NCI-H1436 treated with DMSO at 0.1 percent for 48 hours (cell line): ENCODE measurements at regions not wholly inside any gene's neighbourhood (a gene's known extent, or its start where the extent isn't known, plus 50 kb on each side); places are given as distances from the start of the nearest gene placed in this dataset.

Experiments
- DNase-seq: peaks from one replicate; lab custom pipeline; 2025; lab: John Stamatoyannopoulos, UW

GRCh38 chr3:124542214-124542869, 187.9 kb upstream of the UMPS start:
- no peak for DNase-seq

- DNase-seq = no peak
Observed at GRCh38 chr3:124545891-124546290, 184.4 kb upstream of the UMPS start.

- DNase-seq = no peak
Observed at GRCh38 chr3:124552224-124552623, 178.0 kb upstream of the UMPS start.

- DNase-seq = no peak
Observed at GRCh38 chr3:124553178-124553577, 177.1 kb upstream of the UMPS start.

- DNase-seq = no peak
Observed at GRCh38 chr3:124556636-124557035, 173.6 kb upstream of the UMPS start.

- no peak for DNase-seq
Observed at GRCh38 chr3:124557433-124558232, 172.6 kb upstream of the UMPS start.

GRCh38 chr3:124558991-124559845, 171.0 kb upstream of the UMPS start:
- DNase-seq = peak; percentile 58

GRCh38 chr3:124559846-124560574, 170.2 kb upstream of the UMPS start:
- DNase-seq = peak; percentile 40

- no peak for DNase-seq
Observed at GRCh38 chr3:124560666-124561215, 169.5 kb upstream of the UMPS start.

GRCh38 chr3:124562769-124563168, 167.5 kb upstream of the UMPS start:
- DNase-seq = no peak

GRCh38 chr3:124563376-124563775, 166.9 kb upstream of the UMPS start:
- no peak for DNase-seq

GRCh38 chr3:124565013-124565412, 165.2 kb upstream of the UMPS start:
- DNase-seq = no peak

- DNase-seq = no peak
Observed at GRCh38 chr3:124565551-124565950, 164.7 kb upstream of the UMPS start.

- no peak for DNase-seq
Observed at GRCh38 chr3:124566701-124567100, 163.6 kb upstream of the UMPS start.

GRCh38 chr3:124567179-124567578, 163.1 kb upstream of the UMPS start:
- no peak for DNase-seq

GRCh38 chr3:124569761-124570160, 160.5 kb upstream of the UMPS start:
- DNase-seq = no peak

- DNase-seq = no peak
Observed at GRCh38 chr3:124570232-124570631, 160.0 kb upstream of the UMPS start.

- DNase-seq = no peak
Observed at GRCh38 chr3:124572851-124573405, 157.3 kb upstream of the UMPS start.

GRCh38 chr3:124574012-124574411, 156.2 kb upstream of the UMPS start:
- no peak for DNase-seq

GRCh38 chr3:124576565-124577493, 153.4 kb upstream of the UMPS start:
- DNase-seq = no peak
